Upper lobe of left lung (tissue), 6 donors: ENCODE measurements at regions not wholly inside any gene's neighbourhood (a gene's known extent, or its start where the extent isn't known, plus 50 kb on each side); places are given as distances from the start of the nearest gene placed in this dataset.

ENCODE experiments used
- ATAC-seq, 2 donors: fragments of 200-7000 bp; cut with Tn5 transposase; one replicate each; pipeline ENCODE4 v1.9.1; 2022; ENCODE audit warnings: mild to moderate bottlenecking in 2 of 2, moderate library complexity in 2 of 2; ENCODE audit not compliant: low FRiP score in 2 of 2
- DNase-seq, 2 donors: peaks; one replicate each; pipeline ENCODE4 v3.0.0-alpha.2; 2019 to 2020
- H3K27ac ChIP-seq, 4 donors: fragments of 200-600 bp; sonication (generic); one replicate each; pipeline ENCODE4 v1.5.1; 2016 to 2019
- H3K27me3 ChIP-seq, 4 donors: fragments of 200-600 bp; sonication (generic); one replicate each; pipeline ENCODE4 v1.5.1; 2017 to 2019
- H3K36me3 ChIP-seq, 4 donors: fragments of 200-600 bp; sonication (generic); one replicate each; pipeline ENCODE4 v1.5.1; 2016 to 2019
- H3K4me1 ChIP-seq, 4 donors: fragments of 200-600 bp; sonication (generic); one replicate each; pipeline ENCODE4 v1.5.1; 2018 to 2019
- H3K4me3 ChIP-seq, 4 donors: fragments of 200-600 bp; sonication (generic); one replicate each; pipeline ENCODE4 v1.5.1; 2017 to 2019; ENCODE audit warnings: mild to moderate bottlenecking in 2 of 4, moderate library complexity in 1 of 4
- H3K9me3 ChIP-seq, 4 donors: fragments of 200-600 bp; sonication (generic); one replicate each; pipeline ENCODE4 v1.5.1; 2018 to 2019
- EP300 ChIP-seq, 4 donors: sonication (generic); formaldehyde crosslinking; IDR thresholded peaks; one replicate each; pipeline ENCODE4 v1.5.1; 2017; ENCODE audit warnings: antibody characterized with exemption in 4 of 4, control low read depth in 2 of 4
- POLR2A ChIP-seq, 4 donors: fragments of 450-650 bp; IDR thresholded peaks; one replicate each; pipeline ENCODE4 v1.5.1; 2016 to 2017; ENCODE audit warnings: antibody characterized with exemption in 4 of 4, mild to moderate bottlenecking in 2 of 4
- POLR2AphosphoS5 ChIP-seq, 2 donors: sonication (generic); formaldehyde crosslinking; IDR thresholded peaks; one replicate each; pipeline ENCODE4 v1.5.1; 2017; ENCODE audit warnings: antibody characterized with exemption in 2 of 2
- WGBS, 2 donors: methylation state at CpG; one replicate each; pipeline ENCODE4 v1.1.5; 2017 to 2018; 5-methylcytosine and 5-hydroxymethylcytosine counted together
- TF ChIP-seq, protein P1 (sequence below), 6 experiments: fragments of 450-650 bp in 4 of 6; fragments of 200-600 bp in 2 of 6; sonication (generic) in 2 of 6; IDR thresholded peaks; one replicate each; pipeline ENCODE4 v1.5.1; 2016 to 2019; ENCODE audit warnings: antibody characterized with exemption in 6 of 6
- donor health status: DM: no; HTN: no; CAD: no; lungs with moderate emphysema.
- donor health status: DM: no; HTN: yes; CAD: no; lungs with severe emphysema.

DNA sequence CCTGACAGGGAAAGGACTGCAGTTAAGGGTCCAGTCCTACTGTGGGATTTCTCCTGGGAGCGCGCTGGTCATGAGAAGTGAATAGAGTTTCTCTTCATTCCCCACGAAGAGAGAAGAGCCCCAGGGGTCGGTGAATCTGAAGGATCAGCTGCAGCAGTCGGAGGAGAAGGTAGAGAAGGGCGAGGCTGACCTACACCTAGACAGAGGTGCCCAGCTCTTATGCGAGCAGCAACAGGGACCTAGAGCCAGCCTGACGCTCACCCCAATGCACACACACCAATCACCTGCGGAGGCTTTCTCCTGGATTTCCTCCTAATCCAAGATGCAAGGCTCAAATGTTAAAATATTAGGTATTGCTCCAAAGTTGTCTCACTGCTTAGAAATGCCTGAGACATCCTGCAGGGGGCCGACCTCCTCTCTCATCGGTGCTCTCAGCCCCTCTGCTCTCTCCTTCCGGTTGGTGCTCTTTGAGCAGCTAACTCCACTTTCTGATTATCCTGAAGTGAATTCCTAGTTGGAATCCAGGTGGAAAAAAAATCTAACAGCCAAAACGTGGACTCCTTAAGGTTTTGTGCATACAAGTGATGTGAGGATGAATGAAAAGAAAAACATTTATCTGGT lies 176.4 kb downstream of the AHR start:
- DNase-seq, result no peak
- Histone ChIP-seq H3K4me3 (no peak overlapping the region), H3K4me1 (no peaks in the 10 kb centered on the region), H3K9me3 (no peaks in the 10 kb centered on the region), H3K27ac (no peak overlapping the region), H3K27me3 (no peaks in the 10 kb centered on the region), H3K36me3 (no peaks in the 10 kb centered on the region)
- no peak for ATAC-seq
- 87 to 93% methylated on average over 13 of the region's 13 CpGs for WGBS, 2 donors
- TF ChIP-seq POLR2A (IDR thresholded peaks at IDR 0.05), result no peak
- TF ChIP-seq, protein P1, sequence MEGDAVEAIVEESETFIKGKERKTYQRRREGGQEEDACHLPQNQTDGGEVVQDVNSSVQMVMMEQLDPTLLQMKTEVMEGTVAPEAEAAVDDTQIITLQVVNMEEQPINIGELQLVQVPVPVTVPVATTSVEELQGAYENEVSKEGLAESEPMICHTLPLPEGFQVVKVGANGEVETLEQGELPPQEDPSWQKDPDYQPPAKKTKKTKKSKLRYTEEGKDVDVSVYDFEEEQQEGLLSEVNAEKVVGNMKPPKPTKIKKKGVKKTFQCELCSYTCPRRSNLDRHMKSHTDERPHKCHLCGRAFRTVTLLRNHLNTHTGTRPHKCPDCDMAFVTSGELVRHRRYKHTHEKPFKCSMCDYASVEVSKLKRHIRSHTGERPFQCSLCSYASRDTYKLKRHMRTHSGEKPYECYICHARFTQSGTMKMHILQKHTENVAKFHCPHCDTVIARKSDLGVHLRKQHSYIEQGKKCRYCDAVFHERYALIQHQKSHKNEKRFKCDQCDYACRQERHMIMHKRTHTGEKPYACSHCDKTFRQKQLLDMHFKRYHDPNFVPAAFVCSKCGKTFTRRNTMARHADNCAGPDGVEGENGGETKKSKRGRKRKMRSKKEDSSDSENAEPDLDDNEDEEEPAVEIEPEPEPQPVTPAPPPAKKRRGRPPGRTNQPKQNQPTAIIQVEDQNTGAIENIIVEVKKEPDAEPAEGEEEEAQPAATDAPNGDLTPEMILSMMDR (IDR thresholded peaks at IDR 0.05), result peak in 1 of 6 experiments; percentile 5

DNA sequence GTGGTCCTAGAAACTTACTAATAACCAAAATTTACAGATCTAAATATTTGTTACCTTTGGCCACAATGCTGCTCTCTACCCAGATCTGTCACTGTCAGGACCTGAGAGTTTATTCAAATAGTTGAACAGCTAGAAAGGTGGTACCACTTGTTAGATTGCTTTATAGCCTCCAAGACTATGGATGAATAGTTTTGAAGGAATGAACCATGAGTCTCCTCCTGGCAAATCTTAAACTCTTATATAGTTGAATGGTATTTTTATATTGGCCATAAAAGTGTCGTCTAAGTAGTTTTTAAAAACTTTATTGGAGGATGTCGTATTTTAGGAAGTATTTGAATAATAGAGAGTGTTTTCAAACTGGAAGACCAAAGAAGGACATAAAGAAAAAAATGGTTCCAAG lies 178.7 kb downstream of the AHR start:
- ATAC-seq (no peak), DNase-seq (no peak)
- no peak overlapping the region for H3K27ac ChIP-seq
- H3K27me3 ChIP-seq, result no peaks in the 10 kb centered on the region
- no peaks in the 10 kb centered on the region for H3K4me1 ChIP-seq
- no peaks in the 10 kb centered on the region for H3K36me3 ChIP-seq
- H3K4me3 ChIP-seq, result no peak overlapping the region
- H3K9me3 ChIP-seq, result no peaks in the 10 kb centered on the region
- TF ChIP-seq POLR2A (IDR thresholded peaks at IDR 0.05), result no peak
- TF ChIP-seq EP300 (IDR thresholded peaks at IDR 0.05), result no peak
- TF ChIP-seq, protein P1 (IDR thresholded peaks at IDR 0.05), result no peak
- TF ChIP-seq POLR2AphosphoS5 (IDR thresholded peaks at IDR 0.05), result no peak
- WGBS, 2 donors, result 90 to 92% methylated on average over 2 of the region's 2 CpGs

GRCh38 chr7:17481118-17481517 lies 182.7 kb downstream of the AHR start:
- DNase-seq (no peak), ATAC-seq (no peak)
- TF ChIP-seq, protein P1 (IDR thresholded peaks at IDR 0.05), result no peak
- TF ChIP-seq POLR2A (IDR thresholded peaks at IDR 0.05), result no peak
- TF ChIP-seq EP300 (IDR thresholded peaks at IDR 0.05), result no peak
- no peak for TF ChIP-seq POLR2AphosphoS5 (IDR thresholded peaks at IDR 0.05)
- Histone ChIP-seq H3K27ac (no peak overlapping the region), H3K27me3 (no peaks in the 10 kb centered on the region), H3K36me3 (no peaks in the 10 kb centered on the region), H3K4me1 (no peaks in the 10 kb centered on the region), H3K4me3 (no peak overlapping the region), H3K9me3 (no peaks in the 10 kb centered on the region)
- 90 to 92% methylated on average over 2 of the region's 2 CpGs for WGBS, 2 donors

DNA sequence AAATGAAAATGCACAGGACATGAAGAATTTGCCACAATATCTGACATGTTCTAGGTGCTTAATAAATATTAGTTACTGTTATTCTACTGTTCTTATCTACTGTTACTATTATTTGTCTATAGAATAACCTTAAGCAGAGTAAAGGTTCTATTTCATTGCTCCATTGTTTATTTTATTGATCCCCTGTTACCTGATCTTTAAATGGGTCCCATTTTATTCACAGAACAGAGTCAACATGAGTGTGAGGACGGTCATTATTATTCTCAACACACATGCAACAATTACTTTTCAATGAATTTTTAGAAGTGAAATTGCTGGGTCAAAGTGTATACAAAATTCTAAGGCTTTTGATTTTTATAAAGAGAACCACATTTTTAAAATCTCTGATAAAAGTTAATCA lies 186.9 kb downstream of the AHR start:
- H3K4me1 ChIP-seq, result no peaks in the 10 kb centered on the region
- H3K4me3 ChIP-seq, result no peak overlapping the region
- H3K27ac ChIP-seq, result no peak overlapping the region
- no peaks in the 10 kb centered on the region for H3K27me3 ChIP-seq
- 94% methylated on average over 1 of the region's 1 CpG for WGBS, 2 donors
- no peaks in the 10 kb centered on the region for H3K36me3 ChIP-seq
- no peaks in the 10 kb centered on the region for H3K9me3 ChIP-seq
- DNase-seq (no peak), ATAC-seq (no peak)
- TF ChIP-seq POLR2AphosphoS5 (IDR thresholded peaks at IDR 0.05) (no peak), POLR2A (IDR thresholded peaks at IDR 0.05) (no peak), EP300 (IDR thresholded peaks at IDR 0.05) (no peak)
- TF ChIP-seq, protein P1 (IDR thresholded peaks at IDR 0.05), result no peak

DNA sequence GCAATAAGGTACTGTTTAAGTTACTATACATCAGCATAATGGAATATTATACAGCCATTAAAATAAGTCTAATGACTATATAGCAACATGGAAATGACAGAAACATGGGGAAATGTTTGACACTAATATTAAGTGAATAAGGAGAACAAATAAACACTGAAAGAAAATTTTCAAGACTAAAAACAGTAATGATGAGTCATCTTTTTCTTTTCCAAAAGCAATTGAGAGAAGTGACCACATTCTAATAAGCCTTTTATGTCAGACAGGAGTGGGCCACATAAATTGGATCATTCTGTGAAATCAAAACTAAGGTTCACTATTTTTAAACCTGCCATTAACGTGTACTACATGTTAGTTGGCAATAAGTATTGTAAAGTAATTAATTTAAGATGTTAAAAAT lies 187.5 kb downstream of the AHR start:
- Histone ChIP-seq H3K27me3 (no peaks in the 10 kb centered on the region), H3K9me3 (no peaks in the 10 kb centered on the region), H3K27ac (no peak overlapping the region), H3K4me3 (no peak overlapping the region), H3K36me3 (no peaks in the 10 kb centered on the region), H3K4me1 (no peaks in the 10 kb centered on the region)
- DNase-seq, result no peak
- no peak for ATAC-seq
- 77 to 79% methylated on average over 1 of the region's 1 CpG for WGBS, 2 donors
- TF ChIP-seq POLR2AphosphoS5 (IDR thresholded peaks at IDR 0.05) (no peak), POLR2A (IDR thresholded peaks at IDR 0.05) (no peak), EP300 (IDR thresholded peaks at IDR 0.05) (no peak)
- TF ChIP-seq, protein P1 (IDR thresholded peaks at IDR 0.05), result no peak
